Loucy (cell line): ENCODE measurements at regions not wholly inside any gene's neighbourhood (a gene's known extent, or its start where the extent isn't known, plus 50 kb on each side); places are given as distances from the start of the nearest gene placed in this dataset.

ENCODE experiments used
- CTCF ChIP-seq: fragments of 200-600 bp; sonication (generic); conservative IDR thresholded peaks from 2 replicates; pipeline ENCODE4 v1.5.1; 2014; ENCODE audit warnings: mild to moderate bottlenecking, antibody characterized with exemption, low read length
- EZH2phosphoT487 ChIP-seq: fragments of 200-600 bp; IDR thresholded peaks from 2 replicates; pipeline ENCODE4 v1.6.1; 2018; ENCODE audit warnings: antibody characterized with exemption, mild to moderate bottlenecking, moderate library complexity, borderline replicate concordance

- no peak for TF ChIP-seq CTCF
- TF ChIP-seq EZH2phosphoT487: no peak
Measured at GRCh38 chr16:51024703-51025102, 126.4 kb downstream of the SALL1 start.
